Neural cell (in vitro differentiated cells): ENCODE measurements at regions not wholly inside any gene's neighbourhood (a gene's known extent, or its start where the extent isn't known, plus 50 kb on each side); places are given as distances from the start of the nearest gene placed in this dataset.

Source experiments
- H2AFZ ChIP-seq: fragments of 200-600, 300-800 bp; sonication (generic), shearing (Covaris generic); 2 replicates; pipeline ENCODE4 v1.6.0; 2014; ENCODE audit warnings: low read depth, mild to moderate bottlenecking, antibody characterized with exemption, low read length, moderate library complexity
- H3F3A ChIP-seq: fragments of 200-600 bp; shearing (Covaris generic); 2 replicates; pipeline ENCODE4 v1.6.1; 2016; ENCODE audit warnings: mild to moderate bottlenecking, moderate library complexity, mixed read lengths, antibody characterized with exemption, low read length; ENCODE audit not compliant: insufficient read depth, poor library complexity, severe bottlenecking
- H3K27ac ChIP-seq: fragments of 200-600, 300-800 bp; sonication (generic), shearing (Covaris generic); 2 replicates; pipeline ENCODE4 v1.5.1; 2014; ENCODE audit warnings: mild to moderate bottlenecking, low read length, moderate library complexity
- H3K27me3 ChIP-seq: fragments of 300-800, 200-600 bp; sonication (generic), shearing (Covaris generic); 2 replicates; pipeline ENCODE4 v1.6.0; 2014; ENCODE audit warnings: mild to moderate bottlenecking, low read depth, low read length, moderate library complexity; ENCODE audit not compliant: insufficient read depth
- H3K36me3 ChIP-seq: fragments of 300-800, 200-600 bp; sonication (generic), shearing (Covaris generic); 2 replicates; pipeline ENCODE4 v1.5.1; 2014; ENCODE audit warnings: mild to moderate bottlenecking, antibody characterized with exemption, low read length, moderate library complexity; ENCODE audit not compliant: insufficient read depth
- H3K4me2 ChIP-seq: fragments of 300-800, 200-600 bp; sonication (generic), shearing (Covaris generic); 2 replicates; pipeline ENCODE4 v1.6.0; 2014; ENCODE audit warnings: mild to moderate bottlenecking, low read length
- H3K4me3 ChIP-seq: fragments of 300-800, 200-600 bp; sonication (generic), shearing (Covaris generic); 2 replicates; pipeline ENCODE4 v1.5.1; 2014; ENCODE audit warnings: mild to moderate bottlenecking, low read length, moderate library complexity
- H3K79me2 ChIP-seq: fragments of 200-600 bp; shearing (Covaris generic); replicated peaks from 2 replicates; pipeline ENCODE4 v1.6.0; 2014; ENCODE audit warnings: mild to moderate bottlenecking, low read length, moderate library complexity; ENCODE audit not compliant: insufficient read depth
- H3K9ac ChIP-seq: fragments of 300-800, 200-600 bp; sonication (generic), shearing (Covaris generic); 2 replicates; pipeline ENCODE4 v1.6.1; 2016; ENCODE audit warnings: mild to moderate bottlenecking, low read length, mixed read lengths
- H3K9me2 ChIP-seq: fragments of 200-600 bp; shearing (Covaris generic); 2 replicates; pipeline ENCODE4 v1.6.1; 2016; ENCODE audit warnings: mild to moderate bottlenecking, low read length, mixed read lengths; ENCODE audit not compliant: insufficient read depth
- H3K9me3 ChIP-seq: fragments of 200-600, 300-800 bp; sonication (generic), shearing (Covaris generic); 2 replicates; pipeline ENCODE4 v1.6.1; 2016; ENCODE audit warnings: mild to moderate bottlenecking, mixed run types, low read length, moderate library complexity, mixed read lengths
- H4K20me1 ChIP-seq: fragments of 200-600 bp; shearing (Covaris generic); 2 replicates; pipeline ENCODE4 v1.6.1; 2016; ENCODE audit warnings: mild to moderate bottlenecking, mixed run types; ENCODE audit not compliant: insufficient read depth
- EP300 ChIP-seq: fragments of 450-650 bp; conservative IDR thresholded peaks from 2 replicates; pipeline ENCODE4 v1.6.1; 2014; ENCODE audit warnings: antibody characterized with exemption, mild to moderate bottlenecking, moderate library complexity; ENCODE audit not compliant: poor library complexity, severe bottlenecking
- EZH2 ChIP-seq: fragments of 200-600, 300-800 bp; shearing (Covaris generic), sonication (generic); IDR thresholded peaks from 2 replicates; pipeline ENCODE4 v1.6.1; 2014; ENCODE audit warnings: antibody characterized with exemption, low read length, borderline replicate concordance, mild to moderate bottlenecking; ENCODE audit not compliant: insufficient read depth, poor library complexity, severe bottlenecking
- MXI1 ChIP-seq: fragments of 450-650 bp; conservative IDR thresholded peaks from 2 replicates; pipeline ENCODE4 v1.6.1; 2014; ENCODE audit warnings: antibody characterized with exemption, mild to moderate bottlenecking; ENCODE audit not compliant: poor library complexity, severe bottlenecking
- POLR2AphosphoS5 ChIP-seq: IDR thresholded peaks from 2 replicates; pipeline ENCODE4 v1.6.1; 2012
- RAD21 ChIP-seq: fragments of 450-650 bp; conservative IDR thresholded peaks from 2 replicates; pipeline ENCODE4 v1.6.1; 2014; ENCODE audit warnings: antibody characterized with exemption, mild to moderate bottlenecking, moderate library complexity
- REST ChIP-seq: IDR thresholded peaks from 2 replicates; pipeline ENCODE4 v1.6.1; 2012; ENCODE audit warnings: borderline replicate concordance
- SMC3 ChIP-seq: fragments of 450-650 bp; conservative IDR thresholded peaks from 2 replicates; pipeline ENCODE4 v1.6.1; 2014; ENCODE audit warnings: antibody characterized with exemption, mild to moderate bottlenecking, moderate library complexity; ENCODE audit not compliant: poor library complexity
- TAF1 ChIP-seq: IDR thresholded peaks from 2 replicates; pipeline ENCODE4 v1.6.1; 2012; ENCODE audit warnings: low read depth
- TF ChIP-seq, protein P1 (sequence below): fragments of 450-650 bp; IDR thresholded peaks from 2 replicates; pipeline ENCODE4 v1.5.1; 2014; ENCODE audit warnings: antibody characterized with exemption, mild to moderate bottlenecking, moderate library complexity; ENCODE audit not compliant: poor library complexity, severe bottlenecking

GRCh38 chr18:43661570-43661969, 384.3 kb upstream of the SYT4 start:
- no peak overlapping the region for H2AFZ ChIP-seq
- no peak overlapping the region for H3K4me2 ChIP-seq

GRCh38 chr18:43662657-43663056, 385.4 kb upstream of the SYT4 start:
- no peak overlapping the region for H3K27ac ChIP-seq
- H3K9me3 ChIP-seq, result no peaks in the 10 kb centered on the region
- TF ChIP-seq REST, result no peak
- no peak for TF ChIP-seq POLR2AphosphoS5
- no peak for TF ChIP-seq EZH2
- no peak for TF ChIP-seq RAD21
- no peak for TF ChIP-seq SMC3
- no peak for TF ChIP-seq TAF1
- no peak for TF ChIP-seq EP300
- TF ChIP-seq, protein P1, sequence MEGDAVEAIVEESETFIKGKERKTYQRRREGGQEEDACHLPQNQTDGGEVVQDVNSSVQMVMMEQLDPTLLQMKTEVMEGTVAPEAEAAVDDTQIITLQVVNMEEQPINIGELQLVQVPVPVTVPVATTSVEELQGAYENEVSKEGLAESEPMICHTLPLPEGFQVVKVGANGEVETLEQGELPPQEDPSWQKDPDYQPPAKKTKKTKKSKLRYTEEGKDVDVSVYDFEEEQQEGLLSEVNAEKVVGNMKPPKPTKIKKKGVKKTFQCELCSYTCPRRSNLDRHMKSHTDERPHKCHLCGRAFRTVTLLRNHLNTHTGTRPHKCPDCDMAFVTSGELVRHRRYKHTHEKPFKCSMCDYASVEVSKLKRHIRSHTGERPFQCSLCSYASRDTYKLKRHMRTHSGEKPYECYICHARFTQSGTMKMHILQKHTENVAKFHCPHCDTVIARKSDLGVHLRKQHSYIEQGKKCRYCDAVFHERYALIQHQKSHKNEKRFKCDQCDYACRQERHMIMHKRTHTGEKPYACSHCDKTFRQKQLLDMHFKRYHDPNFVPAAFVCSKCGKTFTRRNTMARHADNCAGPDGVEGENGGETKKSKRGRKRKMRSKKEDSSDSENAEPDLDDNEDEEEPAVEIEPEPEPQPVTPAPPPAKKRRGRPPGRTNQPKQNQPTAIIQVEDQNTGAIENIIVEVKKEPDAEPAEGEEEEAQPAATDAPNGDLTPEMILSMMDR, result no peak
- TF ChIP-seq MXI1, result no peak
- no peaks in the 10 kb centered on the region for H3K9me2 ChIP-seq
- H3K4me3 ChIP-seq, result no peak overlapping the region
- H3K4me2 ChIP-seq, result no peak overlapping the region
- H2AFZ ChIP-seq, result no peak overlapping the region
- no peaks in the 10 kb centered on the region for H3K36me3 ChIP-seq
- H3K27me3 ChIP-seq, result no peaks in the 10 kb centered on the region
- no peaks in the 10 kb centered on the region for H4K20me1 ChIP-seq
- H3K9ac ChIP-seq, result no peak overlapping the region
- H3K79me2 ChIP-seq, result no peaks in the 10 kb centered on the region
- H3F3A ChIP-seq, result no peaks in the 10 kb centered on the region

More at GRCh38 chr18:43661570-43661969, 384.3 kb upstream of the SYT4 start:
- Histone ChIP-seq H3K36me3 (no peaks in the 10 kb centered on the region), H3K9me3 (no peaks in the 10 kb centered on the region), H4K20me1 (no peaks in the 10 kb centered on the region), H3K9ac (no peak overlapping the region), H3K9me2 (no peaks in the 10 kb centered on the region), H3F3A (no peaks in the 10 kb centered on the region), H3K79me2 (no peaks in the 10 kb centered on the region), H3K4me3 (no peak overlapping the region), H3K27ac (no peak overlapping the region), H3K27me3 (no peaks in the 10 kb centered on the region)
- TF ChIP-seq TAF1 (no peak), RAD21 (peak; percentile 19), POLR2AphosphoS5 (no peak), MXI1 (no peak), SMC3 (no peak), REST (no peak)
- TF ChIP-seq, protein P1, result peak; percentile 40
